Heart right ventricle (tissue), 16 donors: ENCODE measurements at regions not wholly inside any gene's neighbourhood (a gene's known extent, or its start where the extent isn't known, plus 50 kb on each side); places are given as distances from the start of the nearest gene placed in this dataset.

Source experiments
- ATAC-seq, 8 donors: fragments of 200-7000 bp; cut with Tn5 transposase; one replicate each; pipeline ENCODE4 v1.9.1; 2020; ENCODE audit warnings: mild to moderate bottlenecking in 8 of 8, moderate library complexity in 8 of 8, moderate number of reproducible peaks in 1 of 8
- DNase-seq, 2 donors: peaks; one replicate each; pipeline ENCODE4 v3.0.0-alpha.2; 2020
- H3K27ac ChIP-seq, 10 donors: fragments of 200-600 bp; sonication (generic) in 2 of 10; one replicate each; pipeline versions ENCODE4 v1.5.0 to v1.8.0; 2020 to 2022; ENCODE audit warnings: mild to moderate bottlenecking in 3 of 10
- H3K27me3 ChIP-seq, 7 donors: fragments of 200-600 bp; one replicate each; pipeline ENCODE4 v1.8.0; 2021 to 2022; ENCODE audit warnings: mild to moderate bottlenecking in 2 of 7
- H3K36me3 ChIP-seq, 9 donors: fragments of 200-600 bp; sonication (generic) in 1 of 9; one replicate each; pipeline versions ENCODE4 v1.5.0 to v1.8.0; 2020 to 2022; ENCODE audit warnings: mild to moderate bottlenecking in 2 of 9
- H3K4me1 ChIP-seq, 9 donors: fragments of 200-600 bp; sonication (generic) in 1 of 9; one replicate each; pipeline versions ENCODE4 v1.5.0 to v1.8.0; 2020 to 2022; ENCODE audit warnings: mild to moderate bottlenecking in 4 of 9
- H3K4me3 ChIP-seq, 10 donors: fragments of 200-600 bp; sonication (generic) in 2 of 10; one replicate each; pipeline versions ENCODE4 v1.5.0 to v1.8.0; 2020 to 2022; ENCODE audit warnings: mild to moderate bottlenecking in 7 of 10, moderate library complexity in 2 of 10
- H3K9me3 ChIP-seq, 11 donors: fragments of 200-600 bp in 10 of 11; sonication (generic) in 2 of 11; one replicate each; pipeline versions ENCODE4 v1.5.0 to v1.8.0; 2013 to 2022; ENCODE audit warnings: mild to moderate bottlenecking in 2 of 11, control low read depth in 1 of 11, moderate library complexity in 1 of 11
- WGBS, 2 donors: extraction: QIAGEN DNeasy Blood & Tissue Kit; methylation state at CpG; one replicate each; pipeline ENCODE4 v1.1.7; 2013; ENCODE audit warnings: inconsistent platforms in 1 of 2; 5-methylcytosine and 5-hydroxymethylcytosine counted together
- intact Hi-C, 10 donors: fragments of 100-400 bp; cut with DNase I; formaldehyde crosslinking; loops; one replicate each; pipeline versions ENCODE4 v1.11.1 to v1.14.2; 2022
- TF ChIP-seq, protein P1 (sequence below), 9 donors: fragments of 200-600 bp; sonication (generic) in 2 of 9; IDR thresholded peaks; one replicate each; pipeline versions ENCODE4 v1.5.0 to v1.8.0; 2021 to 2022; ENCODE audit warnings: antibody characterized with exemption in 9 of 9, mild to moderate bottlenecking in 5 of 9, moderate library complexity in 1 of 9
- donor health status: Arrhythmogenic right ventricular cardiomyopathy.
- donor health status: ischemic (EF 13 %, LVEDD 7.1; RV severe dilation, severe dysfunction).
- donor health status: healthy with polysubstance abuse.
- donor health status: DM: no; HTN: yes; CAD: no.
- donor health status: DM: no; HTN: no; CAD: no.
- donor health status: ischemic (EF 25% LVEDD 6.9; RV normal size, moderate dysfunction).
- donor health status: ischemic (EF 25% LVEDD 5.7; RV mildly dilated, moderate dysfunction).
- donor health status: healthy.
- donor health status: DM: yes; HTN: yes; CAD: no.
- donor health status: Ischemic cardiomyopathy.
- donor health status: ischemic (EF 35%, LVEDD 5.7; RV mildly dilated, moderate dysfunction).
- donor health status: nonischemic (EF 11% LVEDD 7.7; RV severe dilation, severe dysfunction).
- donor health status: DM: yes; HTN: yes; CAD: no.
- donor health status: PGD.
- donor health status: ischemic (EF 29% LVEDD 5.4; RV normal size, mild dysfunction).
- donor health status: nonischemic (EF 23%, LVEDD 6.1; RV moderate dilation, normal function).

DNA sequence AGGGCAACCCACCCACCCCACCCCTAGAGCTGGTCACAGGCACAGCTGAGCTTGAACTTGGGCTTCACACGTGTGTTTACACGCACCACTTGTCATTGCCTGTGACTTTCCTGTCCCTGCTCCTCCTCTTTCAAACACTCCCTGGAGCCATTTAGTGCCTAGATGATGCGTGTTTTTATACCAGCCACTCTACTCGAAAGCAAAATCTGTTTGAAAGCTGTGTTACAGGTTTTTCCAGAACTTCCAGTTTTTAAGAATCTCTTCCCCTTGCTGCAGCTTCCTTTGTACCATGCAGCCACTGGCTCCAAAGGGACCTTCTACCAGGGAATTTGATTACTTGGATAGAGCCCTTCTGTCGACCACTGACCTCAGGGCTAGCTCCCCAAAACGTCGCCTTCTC is 78.8 kb upstream of the SPRY4 start:
- no peaks in the 10 kb centered on the region for H3K27me3 ChIP-seq
- intact Hi-C loops: no loop called here
- TF ChIP-seq, protein P1, sequence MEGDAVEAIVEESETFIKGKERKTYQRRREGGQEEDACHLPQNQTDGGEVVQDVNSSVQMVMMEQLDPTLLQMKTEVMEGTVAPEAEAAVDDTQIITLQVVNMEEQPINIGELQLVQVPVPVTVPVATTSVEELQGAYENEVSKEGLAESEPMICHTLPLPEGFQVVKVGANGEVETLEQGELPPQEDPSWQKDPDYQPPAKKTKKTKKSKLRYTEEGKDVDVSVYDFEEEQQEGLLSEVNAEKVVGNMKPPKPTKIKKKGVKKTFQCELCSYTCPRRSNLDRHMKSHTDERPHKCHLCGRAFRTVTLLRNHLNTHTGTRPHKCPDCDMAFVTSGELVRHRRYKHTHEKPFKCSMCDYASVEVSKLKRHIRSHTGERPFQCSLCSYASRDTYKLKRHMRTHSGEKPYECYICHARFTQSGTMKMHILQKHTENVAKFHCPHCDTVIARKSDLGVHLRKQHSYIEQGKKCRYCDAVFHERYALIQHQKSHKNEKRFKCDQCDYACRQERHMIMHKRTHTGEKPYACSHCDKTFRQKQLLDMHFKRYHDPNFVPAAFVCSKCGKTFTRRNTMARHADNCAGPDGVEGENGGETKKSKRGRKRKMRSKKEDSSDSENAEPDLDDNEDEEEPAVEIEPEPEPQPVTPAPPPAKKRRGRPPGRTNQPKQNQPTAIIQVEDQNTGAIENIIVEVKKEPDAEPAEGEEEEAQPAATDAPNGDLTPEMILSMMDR (IDR thresholded peaks at IDR 0.05): no peak
- DNase-seq (no peak), ATAC-seq (no peak)
- H3K36me3 ChIP-seq: no peaks in the 10 kb centered on the region
- 77 to 79% methylated on average over 7 of the region's 7 CpGs for WGBS, 2 donors
- peaks cover 0 to 13% (median 0%) of the 10 kb centered on the region in 9 donors for H3K4me1 ChIP-seq
- no peak overlapping the region for H3K4me3 ChIP-seq
- H3K27ac ChIP-seq: peak overlapping the region in 5 of 10 donors; percentile 13 to 65 (median 52)
- H3K9me3 ChIP-seq: no peaks in the 10 kb centered on the region

DNA sequence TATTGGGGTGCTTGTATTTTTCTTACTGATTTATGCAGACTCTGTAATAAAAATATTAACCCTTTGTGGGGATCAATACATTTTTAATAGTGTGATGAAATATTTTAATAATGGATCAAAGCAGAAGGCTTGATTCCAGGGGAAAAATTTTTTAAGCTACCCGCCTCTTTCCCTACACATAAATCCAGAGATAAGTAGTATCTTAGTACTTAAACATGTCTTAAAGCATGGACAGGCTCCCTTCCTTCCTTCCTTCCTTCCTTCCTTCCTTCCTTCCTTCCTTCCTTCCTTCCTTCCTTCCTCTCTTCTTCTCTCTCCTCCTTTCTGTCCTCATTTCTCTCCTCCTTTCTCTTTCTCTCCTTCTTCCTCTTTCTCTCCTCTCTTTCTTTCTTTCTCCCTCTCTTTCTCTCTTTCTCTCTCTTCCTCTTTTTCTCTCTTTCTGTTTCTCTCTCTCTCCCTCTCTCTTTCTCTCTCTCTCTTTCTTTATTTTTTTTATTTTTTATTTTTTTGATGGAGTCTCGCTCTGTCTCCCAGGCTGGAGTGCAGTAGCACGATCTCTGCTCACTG is 78.0 kb upstream of the SPRY4 start:
- Histone ChIP-seq H3K4me3 (no peak overlapping the region), H3K27me3 (no peaks in the 10 kb centered on the region), H3K9me3 (no peaks in the 10 kb centered on the region), H3K4me1 (peaks cover 0 to 13% (median 0%) of the 10 kb centered on the region in 9 donors), H3K27ac (no peak overlapping the region), H3K36me3 (no peaks in the 10 kb centered on the region)
- TF ChIP-seq, protein P1 (IDR thresholded peaks at IDR 0.05): no peak
- ATAC-seq: no peak
- DNase-seq: no peak
- intact Hi-C loops: no loop called here
- WGBS, 2 donors: 96 to 97% methylated on average over 3 of the region's 3 CpGs

DNA sequence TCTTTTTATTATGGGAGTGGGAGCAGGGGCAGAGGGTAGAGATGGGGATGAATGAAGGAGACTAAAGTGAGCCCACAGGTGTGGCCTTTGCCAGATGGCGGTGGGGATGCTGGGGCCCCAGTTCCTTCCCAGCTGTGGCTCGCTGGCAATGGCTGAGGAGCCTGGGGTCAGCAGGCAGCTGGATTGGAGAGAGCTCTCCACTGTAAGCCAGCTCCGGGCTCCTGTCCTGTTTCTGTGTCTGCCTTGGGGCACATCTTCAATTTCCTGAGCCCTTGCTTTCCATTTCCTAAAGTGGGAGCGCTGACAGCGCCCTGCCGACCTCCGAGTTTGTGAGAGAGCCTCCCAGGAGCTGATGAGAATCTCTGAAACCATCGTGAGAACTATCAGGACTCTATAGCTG is 75.6 kb upstream of the SPRY4 start:
- Histone ChIP-seq H3K4me3 (no peak overlapping the region), H3K9me3 (peaks cover 0 to 12% (median 0%) of the 10 kb centered on the region in 11 donors), H3K27ac (peak overlapping the region in 2 of 10 donors; percentile 28 to 30), H3K4me1 (peaks cover 0 to 13% (median 0%) of the 10 kb centered on the region in 9 donors), H3K27me3 (no peaks in the 10 kb centered on the region), H3K36me3 (no peaks in the 10 kb centered on the region)
- TF ChIP-seq, protein P1 (IDR thresholded peaks at IDR 0.05): no peak
- intact Hi-C loops: no loop called here
- 81 to 88% methylated on average over 8 of the region's 8 CpGs for WGBS, 2 donors
- no peak for DNase-seq
- peak in 1 of 8 donors; percentile 34 for ATAC-seq

DNA sequence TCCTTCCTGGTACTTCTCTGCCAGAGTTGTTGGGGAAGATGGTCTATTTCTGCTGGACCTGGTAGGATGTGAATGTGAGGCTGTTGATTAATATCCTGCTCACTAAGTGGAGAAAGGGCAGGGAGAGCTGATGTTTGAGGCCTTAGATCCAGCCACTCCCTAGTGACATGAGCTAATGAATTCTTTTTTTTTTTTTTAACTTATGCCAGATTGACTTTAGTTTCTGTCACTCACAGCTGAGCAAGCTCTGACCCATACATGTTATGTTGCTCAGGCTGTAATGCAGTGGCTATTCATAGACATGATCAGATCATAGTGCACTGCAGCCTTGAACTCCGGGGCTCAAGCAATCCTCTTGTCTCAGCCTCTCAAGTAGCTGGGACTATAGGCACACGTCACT is 75.1 kb upstream of the SPRY4 start:
- intact Hi-C loops: no loop called here
- peak; percentile 28 to 64 (median 48) for ATAC-seq

More for the DNA sequence above, 75.1 kb upstream of the SPRY4 start:
- H3K4me1 ChIP-seq: peaks cover 0 to 13% (median 0%) of the 10 kb centered on the region in 9 donors
- peak overlapping the region in 1 of 10 donors; percentile 30 for H3K27ac ChIP-seq
- no peak for DNase-seq
- H3K9me3 ChIP-seq: peaks cover 0 to 12% (median 0%) of the 10 kb centered on the region in 11 donors
- TF ChIP-seq, protein P1 (IDR thresholded peaks at IDR 0.05): no peak
- 60 to 66% methylated on average over 2 of the region's 2 CpGs for WGBS, 2 donors
- H3K27me3 ChIP-seq: no peaks in the 10 kb centered on the region
- H3K36me3 ChIP-seq: no peaks in the 10 kb centered on the region
- no peak overlapping the region for H3K4me3 ChIP-seq
